ENCODE measurements at regions not wholly inside any gene's neighbourhood (a gene's known extent, or its start where the extent isn't known, plus 50 kb on each side); places are given as distances from the start of the nearest gene placed in this dataset.

DNA sequence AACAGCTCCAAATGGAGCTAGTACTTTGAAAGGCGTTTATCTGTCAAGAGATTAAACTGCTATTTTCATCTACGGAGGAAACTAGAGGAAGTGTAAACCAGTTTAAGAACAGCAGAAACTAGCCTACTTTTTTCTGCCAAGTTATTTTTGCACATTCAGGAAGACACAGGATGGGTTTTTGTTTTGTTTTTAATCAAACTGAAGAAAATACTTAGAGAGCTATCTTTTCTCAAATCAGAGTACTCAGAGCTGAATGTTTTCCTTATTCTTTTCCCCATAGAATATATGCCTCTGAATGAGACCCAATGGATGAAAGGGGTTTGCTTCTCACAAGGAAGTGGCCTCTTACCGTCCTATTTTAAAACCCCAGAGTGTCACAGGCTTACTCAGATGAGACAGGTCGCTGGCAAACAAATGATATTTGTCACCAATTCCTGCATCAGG lies 538.5 kb downstream of the CD83 start:
- TF ChIP-seq, protein P1, sequence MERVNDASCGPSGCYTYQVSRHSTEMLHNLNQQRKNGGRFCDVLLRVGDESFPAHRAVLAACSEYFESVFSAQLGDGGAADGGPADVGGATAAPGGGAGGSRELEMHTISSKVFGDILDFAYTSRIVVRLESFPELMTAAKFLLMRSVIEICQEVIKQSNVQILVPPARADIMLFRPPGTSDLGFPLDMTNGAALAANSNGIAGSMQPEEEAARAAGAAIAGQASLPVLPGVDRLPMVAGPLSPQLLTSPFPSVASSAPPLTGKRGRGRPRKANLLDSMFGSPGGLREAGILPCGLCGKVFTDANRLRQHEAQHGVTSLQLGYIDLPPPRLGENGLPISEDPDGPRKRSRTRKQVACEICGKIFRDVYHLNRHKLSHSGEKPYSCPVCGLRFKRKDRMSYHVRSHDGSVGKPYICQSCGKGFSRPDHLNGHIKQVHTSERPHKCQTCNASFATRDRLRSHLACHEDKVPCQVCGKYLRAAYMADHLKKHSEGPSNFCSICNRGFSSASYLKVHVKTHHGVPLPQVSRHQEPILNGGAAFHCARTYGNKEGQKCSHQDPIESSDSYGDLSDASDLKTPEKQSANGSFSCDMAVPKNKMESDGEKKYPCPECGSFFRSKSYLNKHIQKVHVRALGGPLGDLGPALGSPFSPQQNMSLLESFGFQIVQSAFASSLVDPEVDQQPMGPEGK (CRISPR knock-in tag; IDR thresholded peaks at IDR 0.05; ENCODE audit: borderline replicate concordance), result no peak
- TF ChIP-seq PPARA (CRISPR knock-in tag; IDR thresholded peaks at IDR 0.05; ENCODE audit: borderline replicate concordance), result no peak
- no peak for TF ChIP-seq GLIS3 (CRISPR knock-in tag; IDR thresholded peaks at IDR 0.05)
